ENCODE measurements at regions not wholly inside any gene's neighbourhood (a gene's known extent, or its start where the extent isn't known, plus 50 kb on each side); places are given as distances from the start of the nearest gene placed in this dataset.

- BruUV-seq (replicated peaks) = no TSS peak
- Histone ChIP-seq H3K79me2 (ENCODE audit: insufficient read depth, low read depth, low read length) (no peaks in the 10 kb centered on the region), H3K4me3 (ENCODE audit: low read depth, low read length, poor library complexity, severe bottlenecking) (no peak overlapping the region), H2AFZ (ENCODE audit: low read length) (no peak overlapping the region), H3K9me2 (ENCODE audit: insufficient read depth, low read length) (no peaks in the 10 kb centered on the region), H4K20me1 (ENCODE audit: insufficient read depth, low read length) (no peaks in the 10 kb centered on the region), H3K27ac (ENCODE audit: low read depth, low read length, poor library complexity, severe bottlenecking) (no peak overlapping the region), H3K4me1 (ENCODE audit: insufficient read depth, low read length, poor library complexity, severe bottlenecking) (no peaks in the 10 kb centered on the region), H3K4me2 (ENCODE audit: low read length) (no peak overlapping the region), H3K9me3 (ENCODE audit: low read length) (no peaks in the 10 kb centered on the region), H3K36me3 (ENCODE audit: insufficient read depth, low read length) (no peaks in the 10 kb centered on the region)
- intact Hi-C loops (cut with micrococcal nuclease; ENCODE audit: unreplicated experiment) = no loop called here
- ChIA-PET POLR2A (no interaction called here), CTCF (ENCODE audit: unreplicated experiment) (no interaction called here)
- TF ChIP-seq, protein P1, sequence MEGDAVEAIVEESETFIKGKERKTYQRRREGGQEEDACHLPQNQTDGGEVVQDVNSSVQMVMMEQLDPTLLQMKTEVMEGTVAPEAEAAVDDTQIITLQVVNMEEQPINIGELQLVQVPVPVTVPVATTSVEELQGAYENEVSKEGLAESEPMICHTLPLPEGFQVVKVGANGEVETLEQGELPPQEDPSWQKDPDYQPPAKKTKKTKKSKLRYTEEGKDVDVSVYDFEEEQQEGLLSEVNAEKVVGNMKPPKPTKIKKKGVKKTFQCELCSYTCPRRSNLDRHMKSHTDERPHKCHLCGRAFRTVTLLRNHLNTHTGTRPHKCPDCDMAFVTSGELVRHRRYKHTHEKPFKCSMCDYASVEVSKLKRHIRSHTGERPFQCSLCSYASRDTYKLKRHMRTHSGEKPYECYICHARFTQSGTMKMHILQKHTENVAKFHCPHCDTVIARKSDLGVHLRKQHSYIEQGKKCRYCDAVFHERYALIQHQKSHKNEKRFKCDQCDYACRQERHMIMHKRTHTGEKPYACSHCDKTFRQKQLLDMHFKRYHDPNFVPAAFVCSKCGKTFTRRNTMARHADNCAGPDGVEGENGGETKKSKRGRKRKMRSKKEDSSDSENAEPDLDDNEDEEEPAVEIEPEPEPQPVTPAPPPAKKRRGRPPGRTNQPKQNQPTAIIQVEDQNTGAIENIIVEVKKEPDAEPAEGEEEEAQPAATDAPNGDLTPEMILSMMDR (conservative IDR thresholded peaks at IDR 0.05; ENCODE audit: low read length) = no peak
- TF ChIP-seq EZH2phosphoT487 (IDR thresholded peaks at IDR 0.05; ENCODE audit: borderline replicate concordance, low read depth, low read length) = no peak
- DNase-seq (ENCODE audit: low spot score) = no peak
Measured at GRCh38 chr14:76307786-76308780, 67.9 kb upstream of the ESRRB start.

DNA sequence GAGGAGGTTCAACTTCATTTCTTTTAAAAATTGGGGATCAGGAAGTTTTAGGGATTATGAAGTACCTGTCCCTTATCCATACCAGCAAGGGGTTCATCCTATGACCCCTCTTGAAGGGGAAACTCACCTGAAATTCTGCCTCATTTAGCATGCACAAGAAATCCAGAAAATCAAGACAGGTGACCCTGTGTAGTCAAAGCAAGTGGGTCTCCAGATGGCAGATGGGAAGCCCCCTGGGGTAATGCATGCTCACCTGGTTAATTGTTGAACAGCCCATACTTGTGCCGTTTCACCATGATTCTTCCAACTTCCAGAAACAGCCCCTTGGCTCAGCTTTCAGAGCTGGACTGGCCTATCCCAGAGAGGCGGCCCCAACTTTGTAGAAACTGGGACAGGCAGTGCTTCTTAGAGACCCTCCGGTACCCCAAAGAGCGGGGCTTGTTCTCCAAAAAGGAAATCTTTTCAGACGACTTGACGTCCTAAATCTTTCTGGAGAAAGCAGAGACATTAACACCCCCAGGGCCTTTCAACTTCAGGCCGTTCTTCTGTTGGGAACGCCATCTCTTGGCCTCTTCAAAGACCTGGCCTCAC lies 66.3 kb upstream of the ESRRB start:
- CTCF ChIA-PET (ENCODE audit: unreplicated experiment) = no interaction called here
- POLR2A ChIA-PET = interaction anchor here (0.6 kb wide), 2 partner anchors 52 to 87 kb away, joined by 3 to 4 read pairs; no protein-coding TSS in a partner anchor

More for the DNA sequence above, 66.3 kb upstream of the ESRRB start:
- Histone ChIP-seq H3K27ac (ENCODE audit: low read depth, low read length, poor library complexity, severe bottlenecking) (no peak overlapping the region), H3K4me1 (ENCODE audit: insufficient read depth, low read length, poor library complexity, severe bottlenecking) (no peaks in the 10 kb centered on the region), H3K9me3 (ENCODE audit: low read length) (no peaks in the 10 kb centered on the region), H3K79me2 (ENCODE audit: insufficient read depth, low read depth, low read length) (no peaks in the 10 kb centered on the region), H3K36me3 (ENCODE audit: insufficient read depth, low read length) (no peaks in the 10 kb centered on the region), H3K9me2 (ENCODE audit: insufficient read depth, low read length) (no peaks in the 10 kb centered on the region), H3K4me2 (ENCODE audit: low read length) (no peak overlapping the region), H4K20me1 (ENCODE audit: insufficient read depth, low read length) (no peaks in the 10 kb centered on the region), H3K4me3 (ENCODE audit: low read depth, low read length, poor library complexity, severe bottlenecking) (no peak overlapping the region), H2AFZ (ENCODE audit: low read length) (no peak overlapping the region)
- intact Hi-C loops (cut with micrococcal nuclease; ENCODE audit: unreplicated experiment) = no loop called here
- no TSS peak for BruUV-seq (replicated peaks)
- DNase-seq (ENCODE audit: low spot score) = no peak
- TF ChIP-seq, protein P1 (conservative IDR thresholded peaks at IDR 0.05; ENCODE audit: low read length) = no peak
- no peak for TF ChIP-seq EZH2phosphoT487 (IDR thresholded peaks at IDR 0.05; ENCODE audit: borderline replicate concordance, low read depth, low read length)

All from OCI-LY7 (cell line).